H1 (cell line): ENCODE measurements at regions not wholly inside any gene's neighbourhood (a gene's known extent, or its start where the extent isn't known, plus 50 kb on each side); places are given as distances from the start of the nearest gene placed in this dataset.
"Not testable (repeated sequence)": the region's sequence is repeated elsewhere in the genome, so short reads cannot be mapped to it uniquely, and the experiment has no call there.

Experiments
- CTCF ChIA-PET: fragments of 300-600 bp; sonication (Branson Sonifier 250); formaldehyde crosslinking; loops from one replicate; lab custom pipeline; 2021; ENCODE audit not compliant: partially characterized antibody; lab: Charles Lee
- POLR2A ChIA-PET: fragments of 300-600 bp; sonication (Branson Sonifier 250); formaldehyde crosslinking; loops from one replicate; lab custom pipeline; 2021; ENCODE audit warnings: inconsistent platforms; ENCODE audit not compliant: partially characterized antibody; lab: Charles Lee
- DNase-seq, 2 experiments: peaks; one replicate each; pipeline versions ENCODE4 v3.0.0 to v3.0.0-alpha.2; 2010 to 2022; ENCODE audit warnings: low spot score in 2 of 2, low read depth in 1 of 2, mixed read lengths in 1 of 2
- FAIRE-seq: peaks from 2 replicates; lab custom pipeline; 2011; peaks lifted over from hg19 to GRCh38; lab: Jason Lieb, UNC
- H2AFZ ChIP-seq: 2 replicates; pipeline ENCODE4 v1.8.1; 2012; ENCODE audit warnings: low read length, inconsistent platforms
- H2AK5ac ChIP-seq: 2 replicates; pipeline ENCODE4 v1.6.1; 2013; ENCODE audit warnings: low read depth, low read length
- H2BK120ac ChIP-seq: replicated peaks from 2 replicates; pipeline ENCODE3; 2013; ENCODE audit warnings: low read depth, low read length, inconsistent platforms
- H2BK12ac ChIP-seq: 2 replicates; pipeline ENCODE4 v1.6.1; 2013; ENCODE audit warnings: low read depth, low read length
- H2BK15ac ChIP-seq: 2 replicates; pipeline ENCODE4 v1.6.1; 2013; ENCODE audit warnings: low read length
- H2BK20ac ChIP-seq: 2 replicates; pipeline ENCODE4 v1.6.1; 2013; ENCODE audit warnings: low read length
- H2BK5ac ChIP-seq: 2 replicates; pipeline ENCODE4 v1.6.1; 2013; ENCODE audit warnings: low read depth, low read length
- H3K14ac ChIP-seq: 2 replicates; pipeline ENCODE4 v1.6.1; 2013; ENCODE audit warnings: inconsistent platforms; ENCODE audit not compliant: insufficient read length
- H3K18ac ChIP-seq: 2 replicates; pipeline ENCODE4 v1.6.1; 2013; ENCODE audit warnings: low read length; ENCODE audit errors: extremely low read depth
- H3K23ac ChIP-seq: 2 replicates; pipeline ENCODE4 v1.6.1; 2013; ENCODE audit warnings: inconsistent platforms; ENCODE audit not compliant: insufficient read length
- H3K23me2 ChIP-seq: 2 replicates; pipeline ENCODE4 v1.6.1; 2013; ENCODE audit warnings: low read depth, low read length
- H3K27ac ChIP-seq: 2 replicates; pipeline ENCODE4 v1.6.1; 2011; ENCODE audit warnings: low read depth, low read length, inconsistent platforms
- H3K27me3 ChIP-seq, 4 experiments: replicated peaks in 1 of 4; 1 replicate in 1 of 4; 2 replicates in 3 of 4; pipeline versions ENCODE4 v1.6.1 to v1.8.1; 2011 to 2013; ENCODE audit warnings: low read length in 3 of 4, mild to moderate bottlenecking in 3 of 4, inconsistent platforms in 2 of 4, mixed read lengths in 2 of 4, moderate library complexity in 1 of 4; ENCODE audit not compliant: control insufficient read depth in 3 of 4, insufficient read depth in 3 of 4; ENCODE audit errors: extremely low read depth in 1 of 4
- H3K36me3 ChIP-seq, 4 experiments: 2 replicates each; pipeline versions ENCODE4 v1.6.1 to v1.8.1; 2011 to 2013; ENCODE audit warnings: mild to moderate bottlenecking in 4 of 4, low read length in 3 of 4, moderate library complexity in 2 of 4, control low read depth in 1 of 4, inconsistent platforms in 1 of 4; ENCODE audit not compliant: insufficient read depth in 4 of 4, control insufficient read depth in 2 of 4
- H3K4ac ChIP-seq: replicated peaks from 2 replicates; pipeline ENCODE3; 2013; ENCODE audit warnings: low read length, low read depth, mixed read lengths, inconsistent platforms; ENCODE audit not compliant: insufficient read length
- H3K4me1 ChIP-seq, 4 experiments: replicated peaks in 1 of 4; 1 replicate in 1 of 4; 2 replicates in 3 of 4; pipeline versions ENCODE4 v1.6.1 to v1.8.1; 2011 to 2013; ENCODE audit warnings: low read length in 3 of 4, inconsistent platforms in 2 of 4, mixed read lengths in 1 of 4; ENCODE audit not compliant: insufficient read depth in 4 of 4, control insufficient read depth in 3 of 4
- H3K4me2 ChIP-seq, 2 experiments: 2 replicates each; pipeline versions ENCODE4 v1.6.1 to v1.8.1; 2011 to 2013; ENCODE audit warnings: low read depth in 2 of 2, low read length in 2 of 2, control low read depth in 1 of 2, inconsistent platforms in 1 of 2, mild to moderate bottlenecking in 1 of 2; ENCODE audit not compliant: insufficient read depth in 1 of 2
- H3K4me3 ChIP-seq, 4 experiments: fragments of 200-600, 300-600 bp in 1 of 4; sonication (generic), shearing (Covaris generic), sonication (Bioruptor Twin) in 1 of 4; 2 replicates each; pipeline versions ENCODE4 v1.5.1 to v1.8.1; 2011 to 2016; ENCODE audit warnings: low read length in 4 of 4, low read depth in 3 of 4, control low read depth in 2 of 4, inconsistent platforms in 2 of 4, mild to moderate bottlenecking in 2 of 4, mixed read lengths in 1 of 4, moderate library complexity in 1 of 4; ENCODE audit not compliant: insufficient read depth in 2 of 4; ENCODE audit errors: extremely low read depth in 1 of 4
- H3K56ac ChIP-seq: replicated peaks from 2 replicates; pipeline ENCODE3; 2013; ENCODE audit warnings: low read depth, mild to moderate bottlenecking, mixed read lengths, low read length, inconsistent platforms; ENCODE audit not compliant: insufficient read length
- H3K79me1 ChIP-seq: 2 replicates; pipeline ENCODE4 v1.6.1; 2013; ENCODE audit warnings: low read depth, low read length, control low read depth
- H3K79me2 ChIP-seq, 2 experiments: 2 replicates each; pipeline versions ENCODE4 v1.6.1 to v1.8.1; 2012 to 2013; ENCODE audit warnings: low read length in 2 of 2, mild to moderate bottlenecking in 2 of 2, inconsistent platforms in 1 of 2; ENCODE audit not compliant: insufficient read depth in 2 of 2, control insufficient read depth in 1 of 2
- H3K9ac ChIP-seq, 4 experiments: replicated peaks in 1 of 4; 1 replicate in 1 of 4; 2 replicates in 3 of 4; pipeline versions ENCODE4 v1.6.1 to v1.8.1; 2011 to 2013; ENCODE audit warnings: low read depth in 3 of 4, low read length in 3 of 4, control low read depth in 2 of 4, mild to moderate bottlenecking in 2 of 4, moderate library complexity in 2 of 4, inconsistent platforms in 1 of 4; ENCODE audit errors: extremely low read depth in 1 of 4
- H3K9me3 ChIP-seq, 2 experiments: 2 replicates each; pipeline versions ENCODE4 v1.6.1 to v1.8.1; 2012 to 2013; ENCODE audit warnings: mild to moderate bottlenecking in 2 of 2, moderate library complexity in 2 of 2, control low read depth in 1 of 2, inconsistent platforms in 1 of 2, low read depth in 1 of 2, low read length in 1 of 2, mixed read lengths in 1 of 2; ENCODE audit not compliant: insufficient read depth in 2 of 2
- H4K20me1 ChIP-seq, 2 experiments: replicated peaks in 1 of 2; 2 replicates each; pipeline versions ENCODE3 to v1.8.1; 2011 to 2013; ENCODE audit warnings: inconsistent platforms in 2 of 2, low read length in 2 of 2, mild to moderate bottlenecking in 1 of 2; ENCODE audit not compliant: insufficient read depth in 2 of 2, control insufficient read depth in 1 of 2
- H4K5ac ChIP-seq: 2 replicates; pipeline ENCODE4 v1.6.1; 2013; ENCODE audit warnings: low read length, low read depth, mixed read lengths, inconsistent platforms; ENCODE audit not compliant: insufficient read length
- H4K8ac ChIP-seq: 2 replicates; pipeline ENCODE4 v1.8.0; 2013; ENCODE audit warnings: mild to moderate bottlenecking, moderate library complexity, low read length, inconsistent platforms; ENCODE audit not compliant: insufficient read depth; ENCODE audit errors: extremely low read depth
- H4K91ac ChIP-seq: replicated peaks from 2 replicates; pipeline ENCODE3; 2013; ENCODE audit warnings: low read length, mixed read lengths, inconsistent platforms; ENCODE audit not compliant: insufficient read length
- ASH2L ChIP-seq: fragments of 200-600, 300-600 bp; sonication (generic); IDR thresholded peaks from one replicate; pipeline ENCODE4 v1.7.1; 2017; ENCODE audit warnings: low read length
- BACH1 ChIP-seq: IDR thresholded peaks from 2 replicates; pipeline ENCODE4 v1.6.1; 2012; ENCODE audit warnings: low read length, improper control_type of control experiment
- GABPA ChIP-seq: IDR thresholded peaks from 2 replicates; pipeline ENCODE4 v1.6.1; 2011; ENCODE audit warnings: mild to moderate bottlenecking, low read length, moderate library complexity, borderline replicate concordance; ENCODE audit not compliant: insufficient read depth
- NANOG ChIP-seq: IDR thresholded peaks from 2 replicates; pipeline ENCODE4 v1.6.1; 2011; ENCODE audit warnings: low read length, low read depth, mild to moderate bottlenecking, inconsistent platforms; ENCODE audit not compliant: insufficient read depth, poor library complexity, severe bottlenecking
- RBBP5 ChIP-seq: IDR thresholded peaks from 2 replicates; pipeline ENCODE4 v1.7.1; 2012; ENCODE audit warnings: low read depth, mild to moderate bottlenecking, inconsistent platforms, low read length, moderate library complexity, borderline replicate concordance
- SRF ChIP-seq: IDR thresholded peaks from 2 replicates; pipeline ENCODE4 v1.6.1; 2011; ENCODE audit warnings: mild to moderate bottlenecking, low read depth, low read length, moderate library complexity
- WGBS, 2 experiments: shearing (Covaris generic) in 1 of 2; methylation state at CpG; one replicate each; pipeline versions ENCODE4 v1.1.6 to v1.1.7; 2013 to 2015; ENCODE audit warnings: low lambda C conversion rate in 2 of 2, mixed read lengths in 2 of 2, inconsistent platforms in 1 of 2, low coverage in 1 of 2, missing lambda C conversion rate in 1 of 2; ENCODE audit not compliant: insufficient replicate concordance in 2 of 2, insufficient coverage in 1 of 2, insufficient read length in 1 of 2; ENCODE audit errors: extremely low coverage in 1 of 2, missing lambda C conversion rate in 1 of 2; 5-methylcytosine and 5-hydroxymethylcytosine counted together

DNA sequence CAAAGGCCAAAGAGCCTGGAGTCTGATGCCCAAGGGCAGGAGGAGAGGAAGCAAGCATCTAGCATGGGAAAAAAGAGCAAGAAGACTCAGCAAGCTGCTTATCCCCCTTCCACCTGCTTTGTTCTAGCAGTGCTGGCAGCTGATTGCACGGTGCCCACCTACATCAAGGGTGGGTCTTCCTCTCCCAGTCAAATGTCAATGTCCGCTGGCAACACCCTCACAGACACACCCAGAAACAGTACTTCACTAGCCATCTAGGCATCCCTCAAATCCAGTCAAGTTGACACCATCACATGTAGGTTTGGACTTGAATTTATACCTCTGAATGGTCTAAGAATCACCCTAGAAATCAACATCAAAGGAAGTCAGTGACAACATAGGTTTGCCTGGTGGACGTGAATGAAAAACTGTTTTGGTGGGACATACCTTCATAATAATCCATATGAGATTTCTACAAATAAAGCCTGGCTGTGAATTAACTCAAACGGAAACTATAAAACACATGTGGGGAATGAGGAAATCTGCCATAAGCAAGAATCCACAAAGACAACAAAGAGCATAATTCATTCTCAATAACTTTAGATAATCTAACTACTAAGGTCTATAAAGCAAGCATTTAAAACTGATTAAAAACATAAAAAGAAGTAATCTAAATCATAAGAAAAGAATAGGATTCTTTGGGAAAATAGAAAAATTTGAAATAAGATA is 185.8 kb upstream of the JADE1 start (continued):
- TF ChIP-seq NANOG, result no peak
- TF ChIP-seq BACH1, result no peak
- TF ChIP-seq SRF, result no peak
- TF ChIP-seq ASH2L, result no peak
- no peak for TF ChIP-seq GABPA
- no peak for TF ChIP-seq RBBP5

DNA sequence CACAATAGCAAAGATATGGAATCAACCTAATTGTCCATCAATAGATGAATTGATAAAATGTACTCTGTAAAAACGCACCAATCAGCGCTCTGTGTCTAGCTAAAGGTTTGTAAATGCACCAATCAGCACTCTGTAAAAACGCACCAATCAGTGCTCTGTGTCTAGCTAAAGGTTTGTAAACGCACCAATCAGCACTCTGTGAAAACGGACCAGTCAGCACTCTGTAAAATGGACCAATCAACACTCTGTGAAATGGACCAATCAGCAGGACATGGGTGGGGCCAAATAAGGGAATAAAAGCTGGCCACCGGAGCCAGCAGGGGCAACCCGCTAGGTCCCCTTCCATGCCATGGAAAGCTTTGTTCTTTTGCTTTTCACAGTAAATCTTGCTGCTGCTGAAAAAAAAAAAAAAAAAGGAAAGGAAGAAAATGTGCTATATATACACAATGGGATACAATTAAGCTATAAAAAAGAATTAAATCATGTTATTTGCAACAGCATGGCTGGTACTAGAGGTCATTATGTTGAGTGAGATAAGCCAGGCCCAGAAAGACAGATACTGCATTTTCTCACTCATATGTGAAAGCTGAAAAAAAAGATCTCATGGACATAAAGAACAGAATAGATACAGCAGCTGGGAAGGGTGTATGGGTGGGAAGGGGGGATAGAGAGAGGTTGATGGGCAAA is 189.1 kb upstream of the JADE1 start:
- H3K27me3 ChIP-seq, H3K36me3 ChIP-seq, H4K5ac ChIP-seq, H2AFZ ChIP-seq, H3K56ac ChIP-seq, H2BK12ac ChIP-seq, H2BK5ac ChIP-seq, H3K79me2 ChIP-seq, H3K4me1 ChIP-seq, H3K18ac ChIP-seq, H4K91ac ChIP-seq, H4K8ac ChIP-seq, H2BK20ac ChIP-seq, H3K4me2 ChIP-seq, H3K79me1 ChIP-seq, H3K4ac ChIP-seq, H3K23ac ChIP-seq, H2BK120ac ChIP-seq, FAIRE-seq, H3K23me2 ChIP-seq, H3K27ac ChIP-seq, H3K9me3 ChIP-seq, H2AK5ac ChIP-seq, H3K4me3 ChIP-seq, H3K14ac ChIP-seq, POLR2A ChIA-PET, H4K20me1 ChIP-seq, H2BK15ac ChIP-seq, H3K9ac ChIP-seq: not testable (repeated sequence)
- peak in 1 of 2 experiments; percentile 17 for DNase-seq
- CTCF ChIA-PET, result interaction anchor here (0.6 to 1.2 kb wide), 3 partner anchors 14 to 38 kb away, joined by 3 read pairs; no protein-coding TSS in a partner anchor
- 69% methylated on average over 7 of the region's 7 CpGs; no CpG with 5 or more reads in 1 of the 2 experiments for WGBS, 2 experiments
